ENCODE measurements at regions not wholly inside any gene's neighbourhood (a gene's known extent, or its start where the extent isn't known, plus 50 kb on each side); places are given as distances from the start of the nearest gene placed in this dataset.

- SMC1A ChIA-PET (ENCODE audit: uncharacterized antibody, unreplicated experiment): interaction anchor here (1.6 kb wide), 1 partner anchor 24 kb away, joined by 4 read pairs; no protein-coding TSS in a partner anchor
- H4K20me1 ChIP-seq (ENCODE audit: control insufficient read depth, insufficient read depth): no peaks in the 10 kb centered on the region
Measured at GRCh38 chr3:148178503-148178902, 519.2 kb upstream of the AGTR1 start.

GRCh38 chr3:148184798-148185197 is 512.9 kb upstream of the AGTR1 start:
- SMC1A ChIA-PET (ENCODE audit: uncharacterized antibody, unreplicated experiment): interaction anchor here (0.8 to 2.1 kb wide), 4 partner anchors 9 to 23 kb away, joined by 3 to 9 read pairs (median 3); no protein-coding TSS in a partner anchor
- FAIRE-seq: no peak
- Histone ChIP-seq H3K4me1 (ENCODE audit: control insufficient read depth, insufficient read depth, low read length) (no peaks in the 10 kb centered on the region), H3K4me3 (no peak overlapping the region), H3K4me2 (ENCODE audit: control insufficient read depth, insufficient read depth) (no peak overlapping the region), H3K36me3 (ENCODE audit: control insufficient read depth in 2 of 2, insufficient read depth in 2 of 2, low read length in 1 of 2) (no peaks in the 10 kb centered on the region), H2AFZ (ENCODE audit: control insufficient read depth, low read depth, low read length) (no peak overlapping the region), H3K9ac (ENCODE audit: control insufficient read depth, insufficient read depth, low read length) (no peak overlapping the region), H3K79me2 (ENCODE audit: control insufficient read depth, insufficient read depth, low read length) (no peaks in the 10 kb centered on the region), H3K27ac (ENCODE audit: control insufficient read depth, insufficient read depth) (no peak overlapping the region), H3K9me3 (replicated peaks; ENCODE audit: control insufficient read depth, insufficient read depth, low read length) (no peaks in the 10 kb centered on the region), H4K20me1 (ENCODE audit: control insufficient read depth, insufficient read depth) (no peaks in the 10 kb centered on the region), H3K27me3 (replicated peaks in 1 of 2; ENCODE audit: control insufficient read depth in 2 of 2, insufficient read depth in 2 of 2, low read length in 1 of 2) (no peaks in the 10 kb centered on the region)
- RAD21 ChIA-PET (ENCODE audit: unreplicated experiment): no interaction called here
- intact Hi-C loops (cut with micrococcal nuclease; ENCODE audit: unreplicated experiment) (no loop called here), in situ Hi-C loops (cut with MboI) (no loop called here)
- 40% methylated on average over 1 of the region's 1 CpG for WGBS (ENCODE audit: insufficient coverage, insufficient replicate concordance, low lambda C conversion rate, missing lambda C conversion rate)
- CTCF ChIA-PET: interaction anchor here (1.5 to 1.8 kb wide), 2 partner anchors 11 to 98 kb away, joined by 5 to 9 read pairs; no protein-coding TSS in a partner anchor
- POLR2A ChIA-PET: no interaction called here
- BruUV-seq (replicated peaks): no TSS peak
- no peak for ATAC-seq
- no peak for DNase-seq (ENCODE audit: low read depth, low spot score)
- TF ChIP-seq PRDM15 (CRISPR knock-in tag; IDR thresholded peaks at IDR 0.05): no peak
- no peak for TF ChIP-seq CHD2 (IDR thresholded peaks at IDR 0.05; ENCODE audit: borderline replicate concordance, low read depth, low read length)
- TF ChIP-seq MLLT1 (IDR thresholded peaks at IDR 0.05): no peak
- TF ChIP-seq CUX1 (IDR thresholded peaks at IDR 0.05; ENCODE audit: insufficient replicate concordance, low read depth, low read length): no peak
- no peak for TF ChIP-seq IRF4 (IDR thresholded peaks at IDR 0.05; ENCODE audit: low read depth, low read length)
- TF ChIP-seq PAX5 (IDR thresholded peaks at IDR 0.05; ENCODE audit: borderline replicate concordance, low read depth, low read length): no peak

More at GRCh38 chr3:148178503-148178902, 519.2 kb upstream of the AGTR1 start:
- in situ Hi-C loops (cut with MboI) (no loop called here), intact Hi-C loops (cut with micrococcal nuclease; ENCODE audit: unreplicated experiment) (no loop called here)
- Histone ChIP-seq H3K9me3 (replicated peaks; ENCODE audit: control insufficient read depth, insufficient read depth, low read length) (no peaks in the 10 kb centered on the region), H3K36me3 (ENCODE audit: control insufficient read depth in 2 of 2, insufficient read depth in 2 of 2, low read length in 1 of 2) (no peaks in the 10 kb centered on the region), H3K27ac (ENCODE audit: control insufficient read depth, insufficient read depth) (no peak overlapping the region), H3K9ac (ENCODE audit: control insufficient read depth, insufficient read depth, low read length) (no peak overlapping the region), H3K4me1 (ENCODE audit: control insufficient read depth, insufficient read depth, low read length) (no peaks in the 10 kb centered on the region), H3K4me3 (no peak overlapping the region), H2AFZ (ENCODE audit: control insufficient read depth, low read depth, low read length) (no peak overlapping the region), H3K27me3 (replicated peaks in 1 of 2; ENCODE audit: control insufficient read depth in 2 of 2, insufficient read depth in 2 of 2, low read length in 1 of 2) (no peaks in the 10 kb centered on the region), H3K4me2 (ENCODE audit: control insufficient read depth, insufficient read depth) (no peak overlapping the region), H3K79me2 (ENCODE audit: control insufficient read depth, insufficient read depth, low read length) (no peaks in the 10 kb centered on the region)
- BruUV-seq (replicated peaks): no TSS peak
- TF ChIP-seq NR2F1 (conservative IDR thresholded peaks at IDR 0.05): no peak
- no peak for TF ChIP-seq DPF2 (IDR thresholded peaks at IDR 0.05)
- ChIA-PET RAD21 (ENCODE audit: unreplicated experiment) (interaction anchor here (0.6 kb wide), 1 partner anchor 84 kb away, joined by 3 read pairs; no protein-coding TSS in a partner anchor), POLR2A (no interaction called here), CTCF (no interaction called here)
- ATAC-seq: no peak
- FAIRE-seq: no peak
- no peak for DNase-seq (ENCODE audit: low read depth, low spot score)
- WGBS (ENCODE audit: insufficient coverage, insufficient replicate concordance, low lambda C conversion rate, missing lambda C conversion rate): 10% methylated on average over 3 of the region's 3 CpGs
